Thoracic aorta (tissue), 2 donors: ENCODE measurements at regions not wholly inside any gene's neighbourhood (a gene's known extent, or its start where the extent isn't known, plus 50 kb on each side); places are given as distances from the start of the nearest gene placed in this dataset.

ENCODE experiments used
- ATAC-seq: fragments of 150-250 bp; one replicate; pipeline ENCODE4 v1.8.0; 2017; ENCODE audit warnings: low read depth; ENCODE audit not compliant: insufficient number of reproducible peaks, low FRiP score
- DNase-seq: peaks from one replicate; pipeline ENCODE4 v3.0.0-alpha.2; 2020; ENCODE audit warnings: low spot score
- H3K27ac ChIP-seq, 2 donors: fragments of 200-600 bp; sonication (generic); 1 replicate in 1 of 2; 2 replicates in 1 of 2; pipeline ENCODE4 v1.5.1; 2016; ENCODE audit warnings: mild to moderate bottlenecking in 2 of 2, moderate library complexity in 2 of 2
- H3K27me3 ChIP-seq: fragments of 200-600 bp; sonication (generic); replicated peaks from 2 replicates; pipeline ENCODE4 v1.6.0; 2016; ENCODE audit warnings: mild to moderate bottlenecking; ENCODE audit not compliant: insufficient read depth
- H3K36me3 ChIP-seq: fragments of 200-600 bp; sonication (generic); one replicate; pipeline ENCODE4 v1.5.1; 2016
- H3K4me1 ChIP-seq, 2 donors: fragments of 200-600 bp; sonication (generic); 1 replicate in 1 of 2; 2 replicates in 1 of 2; pipeline versions ENCODE4 v1.5.1 to v1.6.0; 2016; ENCODE audit warnings: low read depth in 2 of 2, mild to moderate bottlenecking in 1 of 2; ENCODE audit not compliant: control insufficient read depth in 1 of 2
- H3K4me3 ChIP-seq: fragments of 200-600 bp; sonication (generic); 2 replicates; pipeline ENCODE4 v1.5.1; 2016; ENCODE audit warnings: mild to moderate bottlenecking
- H3K9me3 ChIP-seq: fragments of 200-600 bp; sonication (generic); 2 replicates; pipeline ENCODE4 v1.5.1; 2016
- CTCF ChIP-seq: fragments of 200-600 bp; sonication (generic); IDR thresholded peaks from one replicate; pipeline ENCODE4 v1.5.1; 2019; ENCODE audit warnings: antibody characterized with exemption

GRCh38 chr3:41101231-41101630, 98.1 kb upstream of the CTNNB1 start:
- no peak for DNase-seq
- ATAC-seq: no peak

GRCh38 chr3:41102053-41102556, 97.2 kb upstream of the CTNNB1 start:
- no peaks in the 10 kb centered on the region for H3K27me3 ChIP-seq
- DNase-seq (no peak), ATAC-seq (no peak)
- no peak overlapping the region for H3K4me3 ChIP-seq
- no peaks in the 10 kb centered on the region for H3K4me1 ChIP-seq
- H3K36me3 ChIP-seq: no peaks in the 10 kb centered on the region
- TF ChIP-seq CTCF: no peak
- no peaks in the 10 kb centered on the region for H3K9me3 ChIP-seq
- no peak overlapping the region for H3K27ac ChIP-seq

More at GRCh38 chr3:41101231-41101630, 98.1 kb upstream of the CTNNB1 start:
- H3K27ac ChIP-seq: no peak overlapping the region
- no peaks in the 10 kb centered on the region for H3K9me3 ChIP-seq
- H3K4me1 ChIP-seq: no peaks in the 10 kb centered on the region
- TF ChIP-seq CTCF: no peak
- H3K4me3 ChIP-seq: no peak overlapping the region
- H3K36me3 ChIP-seq: no peaks in the 10 kb centered on the region
- no peaks in the 10 kb centered on the region for H3K27me3 ChIP-seq

GRCh38 chr3:41102750-41103149, 96.6 kb upstream of the CTNNB1 start:
- no peak overlapping the region for H3K4me3 ChIP-seq
- no peaks in the 10 kb centered on the region for H3K4me1 ChIP-seq
- no peaks in the 10 kb centered on the region for H3K36me3 ChIP-seq
- ATAC-seq (no peak), DNase-seq (no peak)
- no peak for TF ChIP-seq CTCF
- no peak overlapping the region for H3K27ac ChIP-seq
- no peaks in the 10 kb centered on the region for H3K9me3 ChIP-seq
- no peaks in the 10 kb centered on the region for H3K27me3 ChIP-seq

GRCh38 chr3:41103200-41103599, 96.1 kb upstream of the CTNNB1 start:
- Histone ChIP-seq H3K4me1 (no peaks in the 10 kb centered on the region), H3K36me3 (no peaks in the 10 kb centered on the region), H3K9me3 (no peaks in the 10 kb centered on the region), H3K27ac (no peak overlapping the region), H3K4me3 (no peak overlapping the region), H3K27me3 (no peaks in the 10 kb centered on the region)
- DNase-seq (no peak), ATAC-seq (no peak)
- TF ChIP-seq CTCF: no peak

- TF ChIP-seq CTCF: no peak
- no peaks in the 10 kb centered on the region for H3K27me3 ChIP-seq
- DNase-seq (no peak), ATAC-seq (no peak)
- H3K27ac ChIP-seq: no peak overlapping the region
- no peaks in the 10 kb centered on the region for H3K9me3 ChIP-seq
- no peak overlapping the region for H3K4me3 ChIP-seq
- no peaks in the 10 kb centered on the region for H3K4me1 ChIP-seq
- H3K36me3 ChIP-seq: no peaks in the 10 kb centered on the region
These were observed 95.2 kb upstream of the CTNNB1 start for GRCh38 chr3:41104147-41104546.
